Smooth muscle cell (in vitro differentiated cells): ENCODE measurements at regions not wholly inside any gene's neighbourhood (a gene's known extent, or its start where the extent isn't known, plus 50 kb on each side); places are given as distances from the start of the nearest gene placed in this dataset.

Experiments
- DNase-seq: peaks from one replicate; lab custom pipeline; 2025; ENCODE audit not compliant: unreplicated experiment; lab: John Stamatoyannopoulos, UW
- H2AFZ ChIP-seq: fragments of 200-600 bp; sonication (generic); 2 replicates; pipeline ENCODE4 v1.6.0; 2016; ENCODE audit warnings: antibody characterized with exemption, low read depth, mild to moderate bottlenecking
- H3F3A ChIP-seq: fragments of 200-600 bp; sonication (generic); 2 replicates; pipeline ENCODE4 v1.6.0; 2017; ENCODE audit warnings: antibody characterized with exemption, low read depth
- H3K27ac ChIP-seq: fragments of 200-600 bp; sonication (generic); 2 replicates; pipeline ENCODE4 v1.5.1; 2016; ENCODE audit warnings: low read depth, mild to moderate bottlenecking
- H3K27me3 ChIP-seq: fragments of 200-600 bp; sonication (generic); 2 replicates; pipeline ENCODE4 v1.6.1; 2016; ENCODE audit warnings: low read depth, mild to moderate bottlenecking
- H3K36me3 ChIP-seq: fragments of 200-600 bp; sonication (generic); 2 replicates; pipeline ENCODE4 v1.5.1; 2016; ENCODE audit warnings: low read depth
- H3K4me1 ChIP-seq: fragments of 200-600 bp; sonication (generic); 2 replicates; pipeline ENCODE4 v1.5.1; 2016; ENCODE audit warnings: low read depth
- H3K4me2 ChIP-seq: fragments of 200-600 bp; sonication (generic); 2 replicates; pipeline ENCODE4 v1.6.0; 2016; ENCODE audit warnings: mild to moderate bottlenecking
- H3K4me3 ChIP-seq: fragments of 200-600 bp; sonication (generic); 2 replicates; pipeline ENCODE4 v1.5.1; 2016; ENCODE audit warnings: mild to moderate bottlenecking
- H3K79me2 ChIP-seq: fragments of 200-600 bp; sonication (generic); 2 replicates; pipeline ENCODE4 v1.6.0; 2016; ENCODE audit warnings: low read depth, mild to moderate bottlenecking
- H3K9ac ChIP-seq: fragments of 200-600 bp; sonication (generic); 2 replicates; pipeline ENCODE4 v1.6.0; 2016; ENCODE audit warnings: low read depth
- H3K9me3 ChIP-seq: fragments of 200-600 bp; sonication (generic); replicated peaks from 2 replicates; pipeline ENCODE4 v1.5.1; 2016; ENCODE audit warnings: low read depth
- H4K20me1 ChIP-seq: fragments of 200-600 bp; sonication (generic); 2 replicates; pipeline ENCODE4 v1.6.0; 2016; ENCODE audit warnings: low read depth
- CTCF ChIP-seq: fragments of 200-600 bp; sonication (generic); IDR thresholded peaks from 2 replicates; pipeline ENCODE4 v1.5.1; 2017; ENCODE audit warnings: borderline replicate concordance, mild to moderate bottlenecking, antibody characterized with exemption; ENCODE audit not compliant: insufficient read depth, poor library complexity, severe bottlenecking
- WGBS: methylation state at CpG from one replicate; pipeline ENCODE4 v1.1.7; 2016; ENCODE audit warnings: low lambda C conversion rate; 5-methylcytosine and 5-hydroxymethylcytosine counted together

GRCh38 chr2:59019566-59020159 lies 778.5 kb upstream of the FANCL start:
- no peaks in the 10 kb centered on the region for H4K20me1 ChIP-seq
- H3K9me3 ChIP-seq, result no peaks in the 10 kb centered on the region
- H2AFZ ChIP-seq, result no peak overlapping the region
- H3K4me1 ChIP-seq, result no peaks in the 10 kb centered on the region
- no peak overlapping the region for H3K4me3 ChIP-seq
- no peaks in the 10 kb centered on the region for H3F3A ChIP-seq
- H3K27ac ChIP-seq, result no peak overlapping the region
- WGBS, result 90% methylated on average over 7 of the region's 7 CpGs
- DNase-seq, result no peak
- H3K27me3 ChIP-seq, result no peaks in the 10 kb centered on the region
- H3K4me2 ChIP-seq, result no peak overlapping the region
- H3K79me2 ChIP-seq, result no peaks in the 10 kb centered on the region
- H3K9ac ChIP-seq, result no peak overlapping the region
- TF ChIP-seq CTCF, result no peak
- H3K36me3 ChIP-seq, result no peaks in the 10 kb centered on the region

DNA sequence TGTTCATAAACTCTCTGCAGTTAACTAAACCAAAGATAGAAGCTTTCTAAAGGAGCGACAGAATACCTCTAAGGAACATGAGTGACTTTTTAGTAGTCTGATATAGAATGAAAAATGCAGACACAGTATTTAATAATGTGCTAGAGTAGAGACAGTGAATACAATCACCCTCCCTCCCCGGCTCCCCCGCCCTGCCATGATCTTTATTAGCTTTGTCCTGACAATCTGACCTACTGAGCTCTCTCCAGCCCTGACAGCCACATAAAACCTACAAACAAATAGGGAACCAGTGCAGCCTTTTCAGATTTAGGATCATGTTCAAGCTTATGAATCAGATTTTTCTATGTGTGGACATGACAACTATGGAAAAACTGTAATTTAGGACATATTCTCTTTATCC lies 777.6 kb upstream of the FANCL start:
- no peak overlapping the region for H3K9ac ChIP-seq
- no peaks in the 10 kb centered on the region for H3K9me3 ChIP-seq
- H3K4me1 ChIP-seq, result no peaks in the 10 kb centered on the region
- no peaks in the 10 kb centered on the region for H3F3A ChIP-seq
- H3K4me3 ChIP-seq, result no peak overlapping the region
- no peaks in the 10 kb centered on the region for H4K20me1 ChIP-seq
- no peak overlapping the region for H2AFZ ChIP-seq
- whole genome bisulfite sequencing, result 92% methylated on average over 3 of the region's 3 CpGs
- H3K79me2 ChIP-seq, result no peaks in the 10 kb centered on the region
- H3K4me2 ChIP-seq, result no peak overlapping the region
- TF ChIP-seq CTCF, result no peak
- no peaks in the 10 kb centered on the region for H3K27me3 ChIP-seq
- no peak for DNase-seq
- no peak overlapping the region for H3K27ac ChIP-seq
- no peaks in the 10 kb centered on the region for H3K36me3 ChIP-seq

GRCh38 chr2:59015027-59015426 lies 773.9 kb upstream of the FANCL start:
- no peak overlapping the region for H3K4me3 ChIP-seq
- H3K4me1 ChIP-seq, result no peaks in the 10 kb centered on the region
- no peak overlapping the region for H3K9ac ChIP-seq
- no peak overlapping the region for H3K27ac ChIP-seq
- H4K20me1 ChIP-seq, result no peaks in the 10 kb centered on the region
- no peak overlapping the region for H3K4me2 ChIP-seq
- TF ChIP-seq CTCF, result no peak
- H3K9me3 ChIP-seq, result no peaks in the 10 kb centered on the region
- H3F3A ChIP-seq, result no peaks in the 10 kb centered on the region
- H3K27me3 ChIP-seq, result no peaks in the 10 kb centered on the region
- H2AFZ ChIP-seq, result no peak overlapping the region
- no peak for DNase-seq
- H3K36me3 ChIP-seq, result no peaks in the 10 kb centered on the region
- H3K79me2 ChIP-seq, result no peaks in the 10 kb centered on the region
- 88% methylated on average over 6 of the region's 6 CpGs for WGBS

GRCh38 chr2:59012971-59013370 lies 771.8 kb upstream of the FANCL start:
- H3K36me3 ChIP-seq, result no peaks in the 10 kb centered on the region
- H2AFZ ChIP-seq, result no peak overlapping the region
- no peak overlapping the region for H3K4me3 ChIP-seq
- TF ChIP-seq CTCF, result no peak
- no peaks in the 10 kb centered on the region for H3F3A ChIP-seq
- H3K27ac ChIP-seq, result no peak overlapping the region
- H3K4me2 ChIP-seq, result no peak overlapping the region
- H3K9ac ChIP-seq, result no peak overlapping the region
- H3K9me3 ChIP-seq, result no peaks in the 10 kb centered on the region
- H3K4me1 ChIP-seq, result no peaks in the 10 kb centered on the region
- no peaks in the 10 kb centered on the region for H3K79me2 ChIP-seq
- no peaks in the 10 kb centered on the region for H3K27me3 ChIP-seq
- no peak for DNase-seq
- no peaks in the 10 kb centered on the region for H4K20me1 ChIP-seq
- WGBS, result 100% methylated on average over 1 of the region's 1 CpG
